ENCODE measurements at regions not wholly inside any gene's neighbourhood (a gene's known extent, or its start where the extent isn't known, plus 50 kb on each side); places are given as distances from the start of the nearest gene placed in this dataset.

DNA sequence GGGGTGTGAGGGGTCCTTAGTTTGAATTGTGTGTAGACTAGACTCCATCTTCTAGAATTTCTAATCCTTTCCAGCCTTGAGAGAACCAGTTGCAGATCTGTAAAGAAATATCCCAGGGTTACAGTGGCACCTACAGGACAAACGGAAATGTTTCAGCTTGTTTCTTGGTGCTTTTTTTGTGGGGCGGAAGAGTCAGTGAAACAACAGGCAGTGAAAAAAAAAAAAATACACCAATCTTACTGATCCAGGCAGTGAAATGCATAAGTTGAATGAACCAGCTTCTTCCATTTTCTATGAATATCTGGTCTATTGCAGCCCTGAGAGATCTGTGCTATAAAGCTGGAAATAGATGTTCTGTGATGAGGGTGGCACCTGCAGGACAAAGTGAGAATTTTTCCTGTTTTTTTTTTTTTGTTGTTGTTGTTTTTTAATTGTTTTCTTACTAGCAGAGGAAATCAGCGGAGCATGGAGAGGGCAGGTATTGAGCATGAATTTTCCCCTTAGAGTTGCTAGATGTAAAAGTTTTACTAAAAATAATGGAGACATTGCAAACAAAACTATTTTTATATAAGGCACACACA, 81.9 kb upstream of the DYNC1I1 start:
- H3K9ac ChIP-seq (ENCODE audit: low read depth, low read length), result no peak overlapping the region
- no peaks in the 10 kb centered on the region for H3K9me3 ChIP-seq (ENCODE audit: control insufficient read depth, insufficient read depth, low read length)
- ChIA-PET CTCF (interaction anchor here (0.6 to 7.9 kb wide), 40 partner anchors 13 to 1454 kb away, joined by 3 to 111 read pairs (median 4); no protein-coding TSS in a partner anchor), POLR2A (ENCODE audit: unreplicated experiment) (interaction anchor here (0.5 to 0.6 kb wide), 2 partner anchors 195 to 200 kb away, joined by 3 to 4 read pairs; no protein-coding TSS in a partner anchor)
- no peaks in the 10 kb centered on the region for H3K9me1 ChIP-seq (ENCODE audit: insufficient read depth, low read length)
- no peaks in the 10 kb centered on the region for H4K20me1 ChIP-seq (ENCODE audit: insufficient read depth, low read length)
- intact Hi-C loops (cut with micrococcal nuclease), result loop anchor here (1.0 kb wide), 2 partner anchors 163 to 179 kb away; no protein-coding TSS in a partner anchor
- no peaks in the 10 kb centered on the region for H3K4me1 ChIP-seq (ENCODE audit: control insufficient read depth, insufficient read depth, low read length)
- in situ Hi-C loops (cut with MboI; ENCODE audit: low sequenced_read_pairs), result loop anchor here (10.0 kb wide), 1 partner anchor 176 kb away; no protein-coding TSS in a partner anchor
- H3K14ac ChIP-seq (replicated peaks; ENCODE audit: low read depth, low read length), result no peak overlapping the region
- no peak overlapping the region for H2BK20ac ChIP-seq (ENCODE audit: low read depth, low read length)
- H3K27me3 ChIP-seq (ENCODE audit: control insufficient read depth, insufficient read depth, low read length), result peaks cover 2% of the 10 kb centered on the region; the same call in 1 of the 2 replicates
- no peak overlapping the region for H4K91ac ChIP-seq (ENCODE audit: insufficient read depth, low read depth, low read length)
- no peak overlapping the region for H3K23ac ChIP-seq (ENCODE audit: low read depth, low read length)
- H4K8ac ChIP-seq (ENCODE audit: low read depth in 2 of 2, low read length in 2 of 2), result no peak overlapping the region
- ATAC-seq (ENCODE audit: low read depth) (peak; percentile 78), DNase-seq (peak; percentile 41)
- no peak overlapping the region for H3K4me3 ChIP-seq (ENCODE audit: insufficient read depth, low read depth, low read length)
- H3K4me2 ChIP-seq (ENCODE audit: low read depth, low read length), result no peak overlapping the region
- H2AK5ac ChIP-seq (ENCODE audit: low read depth, low read length), result no peak overlapping the region
- no peak overlapping the region for H3K4ac ChIP-seq (ENCODE audit: low read depth, low read length)
- dilution Hi-C loops (cut with HindIII; ENCODE audit: low sequenced_read_pairs, unreplicated experiment), result loop anchor here (25.0 kb wide), 1 partner anchor 178 kb away; no protein-coding TSS in a partner anchor
- H4K5ac ChIP-seq (ENCODE audit: low read depth, low read length), result no peak overlapping the region
- no peaks in the 10 kb centered on the region for H3K79me1 ChIP-seq (ENCODE audit: low read depth in 1 of 2, low read length in 2 of 2)
- H2BK5ac ChIP-seq (ENCODE audit: low read depth, low read length, poor library complexity, severe bottlenecking), result no peak overlapping the region
- no TSS peak for BruUV-seq (replicated peaks)
- H2AK9ac ChIP-seq (replicated peaks; ENCODE audit: low read depth, low read length, poor library complexity), result no peak overlapping the region
- TF ChIP-seq RAD21 (IDR thresholded peaks at IDR 0.05; ENCODE audit: low read length) (peak; percentile 37), CEBPB (IDR thresholded peaks at IDR 0.05; ENCODE audit: low read depth, low read length) (no peak), POLR2A (IDR thresholded peaks at IDR 0.05; ENCODE audit: low read depth, low read length) (no peak), MAZ (IDR thresholded peaks at IDR 0.05; ENCODE audit: borderline replicate concordance, low read depth, low read length) (no peak), MXI1 (IDR thresholded peaks at IDR 0.05; ENCODE audit: borderline replicate concordance, low read depth, low read length) (no peak), SMC3 (IDR thresholded peaks at IDR 0.05; ENCODE audit: low read depth, low read length) (peak; percentile 10)
- TF ChIP-seq, protein P1, sequence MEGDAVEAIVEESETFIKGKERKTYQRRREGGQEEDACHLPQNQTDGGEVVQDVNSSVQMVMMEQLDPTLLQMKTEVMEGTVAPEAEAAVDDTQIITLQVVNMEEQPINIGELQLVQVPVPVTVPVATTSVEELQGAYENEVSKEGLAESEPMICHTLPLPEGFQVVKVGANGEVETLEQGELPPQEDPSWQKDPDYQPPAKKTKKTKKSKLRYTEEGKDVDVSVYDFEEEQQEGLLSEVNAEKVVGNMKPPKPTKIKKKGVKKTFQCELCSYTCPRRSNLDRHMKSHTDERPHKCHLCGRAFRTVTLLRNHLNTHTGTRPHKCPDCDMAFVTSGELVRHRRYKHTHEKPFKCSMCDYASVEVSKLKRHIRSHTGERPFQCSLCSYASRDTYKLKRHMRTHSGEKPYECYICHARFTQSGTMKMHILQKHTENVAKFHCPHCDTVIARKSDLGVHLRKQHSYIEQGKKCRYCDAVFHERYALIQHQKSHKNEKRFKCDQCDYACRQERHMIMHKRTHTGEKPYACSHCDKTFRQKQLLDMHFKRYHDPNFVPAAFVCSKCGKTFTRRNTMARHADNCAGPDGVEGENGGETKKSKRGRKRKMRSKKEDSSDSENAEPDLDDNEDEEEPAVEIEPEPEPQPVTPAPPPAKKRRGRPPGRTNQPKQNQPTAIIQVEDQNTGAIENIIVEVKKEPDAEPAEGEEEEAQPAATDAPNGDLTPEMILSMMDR (conservative IDR thresholded peaks at IDR 0.05; ENCODE audit: low read depth, low read length), result peak; percentile 49
- TF ChIP-seq, protein P2, sequence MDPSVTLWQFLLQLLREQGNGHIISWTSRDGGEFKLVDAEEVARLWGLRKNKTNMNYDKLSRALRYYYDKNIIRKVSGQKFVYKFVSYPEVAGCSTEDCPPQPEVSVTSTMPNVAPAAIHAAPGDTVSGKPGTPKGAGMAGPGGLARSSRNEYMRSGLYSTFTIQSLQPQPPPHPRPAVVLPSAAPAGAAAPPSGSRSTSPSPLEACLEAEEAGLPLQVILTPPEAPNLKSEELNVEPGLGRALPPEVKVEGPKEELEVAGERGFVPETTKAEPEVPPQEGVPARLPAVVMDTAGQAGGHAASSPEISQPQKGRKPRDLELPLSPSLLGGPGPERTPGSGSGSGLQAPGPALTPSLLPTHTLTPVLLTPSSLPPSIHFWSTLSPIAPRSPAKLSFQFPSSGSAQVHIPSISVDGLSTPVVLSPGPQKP (IDR thresholded peaks at IDR 0.05; ENCODE audit: borderline replicate concordance, low read depth, low read length), result no peak
- TF ChIP-seq, protein P3, sequence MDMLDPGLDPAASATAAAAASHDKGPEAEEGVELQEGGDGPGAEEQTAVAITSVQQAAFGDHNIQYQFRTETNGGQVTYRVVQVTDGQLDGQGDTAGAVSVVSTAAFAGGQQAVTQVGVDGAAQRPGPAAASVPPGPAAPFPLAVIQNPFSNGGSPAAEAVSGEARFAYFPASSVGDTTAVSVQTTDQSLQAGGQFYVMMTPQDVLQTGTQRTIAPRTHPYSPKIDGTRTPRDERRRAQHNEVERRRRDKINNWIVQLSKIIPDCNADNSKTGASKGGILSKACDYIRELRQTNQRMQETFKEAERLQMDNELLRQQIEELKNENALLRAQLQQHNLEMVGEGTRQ (IDR thresholded peaks at IDR 0.05; ENCODE audit: low read depth, low read length), result no peak
- no peak overlapping the region for H2AFZ ChIP-seq (replicated peaks; ENCODE audit: low read length, poor library complexity)
- H2BK120ac ChIP-seq (ENCODE audit: low read depth, low read length), result no peak overlapping the region
- no peaks in the 10 kb centered on the region for H3K36me3 ChIP-seq (ENCODE audit: control insufficient read depth, insufficient read depth, low read length)
- H3K27ac ChIP-seq (ENCODE audit: insufficient read depth, low read length), result no peak overlapping the region
- H2BK15ac ChIP-seq (ENCODE audit: low read depth, low read length), result no peak overlapping the region
- no peak overlapping the region for H3K56ac ChIP-seq (ENCODE audit: extremely low read depth, insufficient read depth, low read length)
- no CpG with 5 or more reads among the region's 3 CpGs for WGBS, 2 experiments (ENCODE audit: extremely low coverage in 2 of 2, insufficient read length in 1 of 2)
- H3K18ac ChIP-seq (ENCODE audit: low read depth, low read length), result no peak overlapping the region
